ENCODE measurements at regions not wholly inside any gene's neighbourhood (a gene's known extent, or its start where the extent isn't known, plus 50 kb on each side); places are given as distances from the start of the nearest gene placed in this dataset.

DNA sequence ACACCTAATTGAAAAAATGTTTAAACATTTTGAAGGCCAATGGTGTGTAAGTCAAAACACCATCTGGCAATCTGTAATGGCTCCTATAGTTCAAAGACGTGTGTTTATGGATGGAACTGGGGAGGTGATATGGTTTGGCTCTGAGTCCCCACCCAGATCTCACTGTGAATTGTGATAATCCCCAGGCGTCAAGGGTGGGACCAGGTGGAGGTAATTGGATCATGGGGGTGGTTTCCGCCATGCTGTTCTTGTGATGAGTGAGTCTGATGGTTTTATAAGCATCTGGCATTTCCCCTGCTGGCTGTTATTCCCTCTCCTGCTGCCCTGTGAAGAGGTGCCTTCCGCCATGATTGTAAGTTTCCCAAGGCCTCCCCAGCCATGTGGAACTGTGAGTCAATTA, 52.2 kb downstream of the ADRA2C start:
- no peak overlapping the region for H3K4me3 ChIP-seq (ENCODE audit: low read depth, low read length)

DNA sequence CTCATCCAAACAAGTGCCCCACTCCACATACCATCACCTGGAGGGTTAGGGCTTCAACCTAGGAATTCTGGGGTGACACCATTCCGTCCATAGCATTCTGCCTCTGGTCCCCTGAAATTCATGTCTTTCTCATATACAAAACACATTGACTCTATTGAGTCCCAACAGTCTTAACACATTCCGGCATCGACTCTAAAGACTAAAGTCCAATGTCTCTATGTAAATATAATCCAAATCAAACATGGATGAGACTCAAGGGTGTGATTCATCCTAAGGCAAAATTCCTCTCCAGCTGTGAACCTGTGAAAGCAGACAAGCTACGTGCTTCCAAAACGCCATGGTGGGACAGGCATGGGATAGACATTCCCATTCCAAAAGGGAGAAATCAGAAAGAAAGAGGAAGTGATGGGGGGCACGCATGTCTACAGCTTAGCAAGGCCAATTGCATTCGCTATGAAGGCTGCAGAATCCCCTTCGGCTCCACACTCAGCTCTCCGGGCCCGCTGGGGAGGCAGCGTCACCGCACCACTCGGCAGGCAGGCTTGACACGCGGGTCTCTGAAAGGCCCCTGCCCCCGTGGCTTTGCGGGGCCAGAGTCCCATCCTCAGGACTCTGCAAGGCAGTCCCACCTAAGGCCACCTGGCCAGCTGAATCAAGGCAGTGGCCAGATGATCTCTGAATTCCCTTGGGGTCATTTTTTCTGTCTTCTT, 53.2 kb downstream of the ADRA2C start:
- H3K4me3 ChIP-seq (ENCODE audit: low read depth, low read length) = no peak overlapping the region

DNA sequence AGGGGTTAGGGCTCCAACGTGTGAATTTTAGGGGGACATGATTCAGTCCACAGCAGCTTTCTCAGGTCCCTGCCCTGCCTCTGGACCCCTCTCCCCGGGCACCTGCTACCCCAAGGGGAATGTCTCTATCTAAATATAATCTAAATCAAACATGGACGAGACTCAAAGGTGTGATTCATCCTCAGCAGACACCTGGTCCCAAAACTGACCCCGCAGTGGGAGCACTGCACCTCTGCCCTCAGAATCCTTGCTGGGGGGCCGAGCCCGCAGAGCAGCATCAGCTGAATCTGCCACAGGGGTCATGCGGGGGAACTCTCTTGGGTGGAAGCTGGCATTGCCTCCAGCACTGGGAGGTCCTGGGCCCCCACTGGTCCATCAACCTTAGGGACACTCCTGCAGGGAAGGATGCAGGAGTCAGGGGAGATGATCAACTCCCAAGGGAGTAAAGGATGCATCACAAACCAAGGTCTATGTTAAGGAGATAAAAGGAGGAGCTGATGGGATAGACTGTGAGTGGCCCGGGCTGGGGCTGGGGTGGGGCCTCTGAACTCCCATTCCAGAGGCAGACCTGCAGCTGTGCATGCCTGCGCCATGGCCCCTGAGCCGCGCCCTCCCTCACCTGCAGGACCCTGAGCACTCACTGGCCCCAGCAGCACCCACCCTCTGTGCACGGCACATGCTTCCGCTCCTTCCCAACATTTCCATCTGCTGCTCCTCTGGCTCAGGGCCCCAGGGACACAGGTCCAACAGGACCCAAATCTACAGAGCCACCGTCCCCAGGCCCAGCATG, 54.0 kb downstream of the ADRA2C start:
- H3K4me3 ChIP-seq (ENCODE audit: low read depth, low read length) = no peak overlapping the region

DNA sequence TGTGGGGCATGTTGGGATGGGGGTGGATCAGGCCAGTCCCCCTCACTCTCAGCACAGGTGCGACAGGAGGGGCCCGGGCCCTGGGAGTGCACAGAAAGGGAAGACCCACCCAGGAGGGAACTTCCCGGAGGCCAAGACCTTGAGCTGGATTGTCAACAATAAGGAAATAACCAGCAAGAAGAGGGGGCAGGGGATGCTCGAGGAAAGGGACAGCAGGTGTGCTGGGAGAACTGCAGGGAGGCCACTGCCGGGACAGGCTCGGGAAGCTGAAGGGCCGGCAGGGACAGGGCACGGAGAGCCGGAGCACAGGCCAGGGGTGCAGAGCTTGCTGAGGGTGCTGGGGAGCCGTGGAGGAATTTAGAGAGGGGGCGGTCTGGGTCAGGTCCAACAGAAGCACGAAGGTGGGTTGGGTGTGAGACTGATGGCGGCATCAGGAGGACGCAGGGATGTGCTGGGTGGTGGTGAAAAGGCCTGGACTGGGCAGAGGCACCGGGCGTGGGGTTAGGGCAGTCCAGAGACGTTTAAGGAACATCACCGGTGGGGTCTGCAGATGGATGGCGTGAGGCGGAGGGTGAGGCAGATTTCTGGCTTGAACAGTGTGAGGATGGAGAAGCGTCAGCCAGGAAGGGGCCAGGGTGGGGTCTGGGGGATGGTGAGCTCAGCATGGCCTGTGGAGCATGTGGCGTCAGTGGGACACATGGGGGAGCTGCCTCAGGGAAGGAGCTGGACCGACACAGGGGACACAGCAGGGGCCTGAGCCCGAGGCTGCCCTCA, 54.8 kb downstream of the ADRA2C start:
- H3K4me3 ChIP-seq (ENCODE audit: low read depth, low read length) = no peak overlapping the region

DNA sequence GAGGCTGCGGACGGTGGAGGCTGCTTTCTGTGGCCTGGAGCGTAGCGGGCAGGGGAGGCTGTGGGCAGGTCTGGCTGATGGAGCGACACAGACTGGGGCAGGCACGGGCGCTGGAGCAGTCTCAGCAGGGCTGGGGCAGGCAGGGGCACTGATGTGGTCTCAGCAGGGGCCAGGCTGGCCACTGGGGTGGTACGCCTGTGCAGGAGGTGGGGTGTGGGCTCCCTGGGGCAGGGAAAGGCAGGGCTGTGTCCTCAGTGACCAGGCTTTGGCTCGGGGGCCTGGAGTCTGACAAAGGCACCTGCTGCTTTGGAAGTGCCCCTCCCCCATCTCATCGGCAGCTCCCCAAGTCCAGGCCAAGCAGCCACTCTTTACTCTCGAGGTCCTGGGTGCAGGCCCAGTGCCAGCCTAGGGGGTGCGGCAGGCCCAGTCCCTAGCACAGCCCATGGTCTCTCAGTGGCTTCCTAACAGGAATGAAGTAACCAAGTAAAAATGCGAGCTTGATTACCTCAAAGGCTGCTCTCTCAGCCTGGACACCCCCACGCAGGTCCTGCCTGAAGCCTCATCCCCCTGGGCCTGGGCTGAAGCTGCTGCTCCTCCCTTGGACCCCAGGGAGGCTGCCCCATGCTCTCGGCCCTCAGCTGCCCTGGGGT, 55.5 kb downstream of the ADRA2C start:
- no peak overlapping the region for H3K4me3 ChIP-seq (ENCODE audit: low read depth, low read length)

DNA sequence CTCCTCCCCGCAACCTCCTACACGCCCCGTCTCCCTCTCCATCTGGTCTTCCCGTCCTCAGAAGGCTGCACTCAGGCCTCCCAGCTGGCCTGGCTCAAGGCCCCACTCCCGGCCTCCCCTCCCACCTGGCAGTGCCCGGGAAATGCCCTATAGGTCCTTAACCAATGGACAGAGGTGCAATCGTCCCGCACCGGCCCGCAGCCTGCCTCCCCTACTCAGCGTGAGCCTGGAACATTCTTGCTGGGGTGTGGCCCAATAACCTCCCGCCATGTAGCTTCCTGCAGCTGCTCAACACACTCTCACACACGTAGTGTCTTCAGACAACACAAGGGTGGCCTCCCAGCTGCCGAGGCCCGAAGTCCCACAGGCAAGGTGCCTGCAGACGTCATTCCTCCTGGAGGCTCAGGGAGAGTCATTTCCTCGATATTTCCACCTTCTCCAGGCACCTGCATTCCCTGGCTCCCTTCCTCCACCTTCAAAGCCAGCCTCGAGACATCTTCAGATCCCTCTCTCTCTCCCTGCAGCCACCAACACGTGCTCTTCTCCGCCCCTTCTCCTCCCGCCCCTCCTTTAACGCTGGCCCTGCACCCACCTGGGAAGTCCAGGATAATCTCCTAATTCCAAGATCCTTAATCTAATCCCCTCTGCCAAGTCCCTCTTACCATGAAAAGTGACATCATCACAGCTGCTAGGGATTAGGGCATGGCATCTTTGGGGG, 56.2 kb downstream of the ADRA2C start:
- no peak overlapping the region for H3K4me3 ChIP-seq (ENCODE audit: low read depth, low read length)

DNA sequence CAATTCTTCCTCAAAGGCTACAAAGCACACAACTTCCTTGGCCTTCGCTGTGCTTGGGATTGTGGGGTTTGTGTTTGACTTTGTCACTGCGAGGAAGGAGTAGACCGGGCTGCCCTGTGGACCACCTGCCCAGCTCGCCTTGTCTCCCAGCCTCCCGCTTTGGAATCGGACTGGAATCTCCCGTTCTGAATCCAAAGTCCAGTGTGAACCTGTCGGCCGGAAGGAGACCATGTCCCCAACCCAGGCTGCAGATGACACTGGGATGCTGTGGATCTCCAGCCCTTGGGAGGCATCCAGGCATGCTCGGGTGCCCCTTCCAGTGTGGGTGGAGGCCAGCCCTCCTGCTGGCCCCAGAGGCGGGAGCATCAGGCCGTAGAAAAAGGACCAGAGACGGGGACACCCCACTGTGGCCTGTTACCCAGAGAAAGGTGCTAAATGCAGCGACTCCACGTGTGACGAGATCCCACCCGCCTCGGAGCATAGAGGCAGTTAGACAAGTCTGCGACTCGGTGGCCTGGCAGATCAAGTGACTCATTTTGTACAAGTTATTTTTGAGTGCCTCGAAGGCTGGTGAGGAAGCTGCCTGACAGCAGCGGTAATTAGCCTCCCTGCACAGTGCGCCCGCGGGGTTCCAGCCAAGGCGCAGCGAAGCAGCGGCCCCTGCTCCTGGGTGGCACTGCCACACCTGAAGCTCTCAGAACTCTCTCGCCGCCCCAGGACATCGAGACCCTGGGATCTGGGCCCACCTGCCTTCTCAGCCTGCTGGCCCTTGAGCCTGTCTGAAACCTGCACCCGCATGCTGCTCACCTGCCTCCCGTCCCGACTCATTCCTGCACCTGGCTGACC, 57.5 kb downstream of the ADRA2C start:
- H3K4me3 ChIP-seq (ENCODE audit: low read depth, low read length) = no peak overlapping the region

DNA sequence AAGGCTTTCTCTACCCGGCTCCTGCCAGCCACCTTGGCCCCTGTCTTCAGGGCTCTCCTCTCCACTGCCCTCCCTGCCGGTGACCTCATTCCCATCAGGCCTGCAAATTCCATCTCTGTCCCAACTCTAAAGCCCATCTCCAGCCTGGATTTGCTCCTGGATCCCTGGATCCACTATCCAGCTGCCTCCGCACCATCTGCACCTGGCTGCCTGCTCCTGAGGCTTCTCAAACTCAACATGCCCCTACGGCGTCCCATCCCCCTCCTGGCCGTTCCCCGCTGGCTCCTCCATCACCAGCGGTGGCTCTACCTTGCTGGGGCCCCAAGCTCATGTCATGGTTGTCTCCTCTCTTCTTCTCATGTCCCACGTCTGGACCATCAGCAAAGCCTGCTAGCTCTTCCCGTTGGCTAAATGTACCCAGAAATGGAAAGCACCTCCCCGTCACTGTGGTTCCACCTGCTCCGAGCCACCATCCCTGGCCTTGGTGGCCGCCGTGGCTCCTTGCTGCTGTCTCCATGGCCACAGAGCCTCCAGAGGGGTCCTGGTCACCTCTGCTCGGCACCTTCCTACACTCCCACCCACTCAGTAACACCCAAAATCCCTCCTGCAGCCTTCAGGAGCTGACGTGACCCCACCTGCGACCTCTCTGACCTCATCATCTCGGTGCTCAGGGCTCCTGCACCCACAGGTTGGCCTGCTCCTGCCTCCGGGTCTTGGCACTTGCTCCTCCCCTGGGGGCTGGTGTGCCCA, 58.5 kb downstream of the ADRA2C start:
- H3K4me3 ChIP-seq (ENCODE audit: low read depth, low read length) = no peak overlapping the region

DNA sequence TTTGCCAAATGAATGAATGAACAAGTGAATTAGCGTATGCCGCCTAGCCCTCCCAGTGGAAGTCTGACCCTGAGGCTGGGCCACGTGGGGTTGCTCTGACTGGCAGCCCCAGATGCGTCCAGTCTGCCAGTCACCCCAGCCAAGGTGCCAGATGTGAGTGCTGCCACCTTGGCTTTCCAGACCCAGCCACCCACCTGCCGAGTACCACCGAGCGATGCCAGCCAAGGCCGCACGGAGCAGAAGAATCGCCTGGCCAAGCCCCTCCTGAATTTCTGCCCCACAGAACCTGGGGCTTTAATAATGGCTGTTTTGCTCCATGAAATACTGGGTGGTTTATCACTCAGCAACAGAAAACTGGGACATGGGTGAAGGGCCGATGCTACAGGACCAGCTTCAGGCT, 59.3 kb downstream of the ADRA2C start:
- H3K4me3 ChIP-seq (ENCODE audit: low read depth, low read length) = no peak overlapping the region

DNA sequence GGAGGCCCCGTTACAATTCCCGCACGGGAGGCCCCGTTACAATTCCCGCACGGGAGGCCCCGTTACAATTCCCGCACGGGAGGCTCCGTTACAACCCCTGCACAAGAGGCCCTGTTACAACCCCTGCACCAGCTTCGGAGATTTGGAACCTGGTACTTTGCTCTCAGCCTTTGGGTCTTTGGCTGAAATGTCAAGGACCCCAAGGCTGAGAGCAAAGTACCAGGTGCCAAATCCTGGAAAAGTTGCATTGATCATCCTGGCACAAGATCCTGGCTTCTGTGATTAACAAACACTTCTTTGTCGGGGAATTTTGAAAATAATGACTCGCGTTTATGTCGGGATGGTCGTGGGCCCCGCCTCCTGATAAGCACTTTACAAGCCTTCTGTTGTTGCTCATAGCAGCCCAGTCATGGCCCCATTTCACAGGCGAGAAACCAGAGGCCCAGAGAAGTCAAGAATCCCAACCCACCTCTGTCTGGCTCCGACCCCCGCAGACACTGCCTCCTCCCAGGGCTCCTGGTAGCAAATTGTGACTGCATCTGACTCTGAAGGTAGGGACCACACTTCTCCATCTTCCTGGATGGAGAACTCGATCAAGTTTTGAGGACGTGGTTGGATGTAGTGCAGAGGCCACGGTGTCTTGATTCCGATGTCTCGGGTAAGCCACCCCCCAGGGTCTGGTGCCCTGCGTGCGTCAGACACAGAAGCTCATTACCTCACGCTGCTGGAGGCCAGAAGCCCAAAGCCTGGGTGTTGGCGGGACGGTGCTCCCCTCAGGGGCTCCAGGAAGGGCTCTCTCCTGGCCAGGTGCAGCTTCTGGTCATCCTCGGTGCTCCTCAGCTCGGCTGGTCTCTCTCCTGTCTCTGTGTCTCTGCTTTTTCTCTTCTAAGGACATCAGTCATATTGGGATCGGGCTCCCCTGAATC, 60.3 kb downstream of the ADRA2C start:
- H3K4me3 ChIP-seq (ENCODE audit: low read depth, low read length) = no peak overlapping the region

DNA sequence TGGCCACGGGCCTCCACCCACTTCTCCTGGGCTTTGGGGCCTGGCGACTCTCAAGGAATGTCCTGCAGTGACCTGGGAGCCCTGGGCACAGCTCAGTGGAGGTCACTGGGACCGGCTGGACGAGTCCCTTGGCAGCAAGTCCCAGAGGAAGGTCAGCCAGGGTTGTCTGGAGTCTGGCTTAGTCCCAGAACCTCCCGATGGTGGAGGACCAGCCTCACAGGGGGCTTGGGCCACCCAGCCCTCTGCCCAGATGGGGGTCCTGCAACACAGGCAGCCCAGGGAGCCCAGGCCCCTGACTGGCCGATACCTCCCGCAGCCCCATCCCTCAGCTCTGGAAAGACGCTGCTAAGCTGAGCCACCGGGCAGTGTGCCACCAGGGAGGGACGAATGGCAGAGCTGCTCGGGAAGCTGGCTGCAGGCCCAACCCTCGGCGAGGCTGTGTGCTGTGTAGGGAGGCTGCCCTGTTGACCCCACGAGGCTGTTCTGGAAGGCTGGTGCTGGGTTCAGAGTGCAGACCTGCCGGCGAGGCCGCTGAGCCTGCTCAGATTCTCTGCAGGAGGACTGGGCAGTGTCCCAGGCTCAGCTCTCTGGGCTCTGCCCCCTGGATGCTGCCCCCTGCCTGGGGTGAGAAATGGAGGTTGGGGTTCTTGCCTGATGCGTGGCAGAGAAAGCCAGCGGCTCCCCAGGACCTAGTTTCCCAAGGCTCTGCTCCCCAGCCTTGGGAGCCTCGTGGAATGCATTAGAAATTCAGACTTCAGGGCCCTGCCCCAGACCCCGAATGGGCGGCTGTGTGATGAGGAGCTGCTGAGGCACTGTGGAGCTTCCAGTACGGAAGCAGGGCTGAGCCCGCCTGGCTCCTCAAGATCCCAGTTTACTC, 61.7 kb downstream of the ADRA2C start:
- no peak overlapping the region for H3K4me3 ChIP-seq (ENCODE audit: low read depth, low read length)

DNA sequence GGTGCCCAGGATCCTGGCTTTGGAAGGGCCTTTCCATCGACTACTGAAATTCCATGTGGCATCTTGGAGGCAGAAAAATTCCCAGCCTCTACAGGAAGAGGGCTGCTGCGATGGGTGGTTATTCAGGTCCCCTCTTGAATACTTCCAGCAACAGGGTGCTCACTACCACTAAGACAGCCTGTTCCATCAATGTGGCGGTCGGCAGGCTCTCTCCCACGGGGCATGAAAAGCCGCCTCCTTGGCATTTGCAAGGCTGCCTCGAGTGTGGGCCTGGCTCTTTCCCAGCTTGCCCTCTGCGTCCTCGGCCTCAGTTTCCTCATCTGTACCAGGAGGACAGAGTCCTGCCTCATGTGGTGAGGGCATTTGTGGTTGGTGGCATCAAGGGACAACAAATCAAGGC, 62.4 kb downstream of the ADRA2C start:
- no peak overlapping the region for H3K4me3 ChIP-seq (ENCODE audit: low read depth, low read length)

DNA sequence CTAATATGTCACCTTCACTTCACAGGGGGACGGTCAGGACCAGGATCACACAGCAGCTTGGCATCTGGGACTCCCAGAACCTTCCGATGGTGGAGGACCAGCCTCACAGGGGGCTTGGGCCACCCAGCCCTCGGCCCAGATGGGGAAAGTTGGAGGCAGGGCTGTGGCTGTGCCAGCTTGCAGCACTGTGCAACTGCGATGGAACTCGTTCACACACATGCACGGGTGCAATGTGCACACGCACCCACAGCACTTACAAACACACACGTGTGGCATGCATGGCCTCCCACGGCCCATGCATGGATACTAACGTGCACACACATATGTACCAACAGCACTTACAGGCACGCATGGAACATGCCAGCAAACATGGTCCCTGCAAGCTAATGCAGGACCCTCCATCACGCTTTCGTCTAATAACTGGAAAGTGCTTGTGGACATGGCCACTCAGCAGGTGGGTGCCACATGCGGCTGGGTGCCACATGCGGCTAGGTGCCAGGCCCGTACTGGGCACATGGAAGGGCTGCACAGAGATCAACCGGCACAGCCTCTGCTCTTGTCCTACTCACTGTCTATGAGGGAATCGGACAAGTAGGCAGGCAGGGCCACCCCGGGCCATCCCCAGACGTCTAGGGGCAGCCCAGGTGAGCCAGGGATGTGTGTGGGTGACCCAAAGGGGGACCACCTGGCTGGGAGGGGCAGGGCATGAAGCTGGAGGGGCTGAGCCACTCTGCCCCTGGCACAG, 63.2 kb downstream of the ADRA2C start:
- no peak overlapping the region for H3K4me3 ChIP-seq (ENCODE audit: low read depth, low read length)

DNA sequence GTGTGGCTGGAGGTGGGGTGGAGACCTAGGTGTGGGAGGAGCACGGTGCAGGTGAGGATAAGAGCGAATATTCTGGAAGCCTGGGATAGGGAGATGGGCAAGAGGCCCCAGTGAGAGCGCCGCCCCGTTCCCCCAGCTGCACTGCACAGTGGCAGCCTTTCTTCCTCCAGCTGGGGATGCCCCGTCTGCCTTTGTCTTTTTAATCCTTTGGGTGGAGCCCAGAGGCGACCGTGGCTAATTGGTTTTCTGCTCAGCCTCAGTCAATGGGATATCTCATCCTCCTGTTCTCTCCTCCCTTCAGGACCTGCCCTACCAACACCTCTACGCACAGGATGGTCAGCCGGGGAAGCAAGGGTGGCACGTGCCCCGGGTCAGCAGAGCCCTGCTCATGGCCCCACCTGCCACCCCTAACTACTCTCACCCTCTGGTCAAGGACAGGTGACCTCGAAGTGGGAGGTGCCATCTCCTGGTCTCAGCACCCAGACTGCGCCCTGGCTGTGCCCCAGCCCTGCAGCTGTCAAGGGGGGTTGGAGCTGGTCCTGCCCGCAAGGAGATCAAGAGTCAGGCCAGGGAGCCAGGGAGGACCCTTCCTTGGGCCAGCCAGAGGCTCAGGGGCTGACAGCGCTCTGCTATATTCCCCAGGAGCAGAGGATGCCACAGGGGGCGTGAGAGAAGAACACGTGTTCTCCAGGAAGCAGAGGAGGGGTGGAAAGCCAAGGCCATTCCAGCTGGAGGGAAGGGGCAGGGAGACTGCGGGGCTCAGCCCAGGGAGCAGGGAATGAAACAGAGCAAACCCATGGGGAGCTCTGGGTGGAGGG, 64.0 kb downstream of the ADRA2C start:
- H3K4me3 ChIP-seq (ENCODE audit: low read depth, low read length) = no peak overlapping the region

DNA sequence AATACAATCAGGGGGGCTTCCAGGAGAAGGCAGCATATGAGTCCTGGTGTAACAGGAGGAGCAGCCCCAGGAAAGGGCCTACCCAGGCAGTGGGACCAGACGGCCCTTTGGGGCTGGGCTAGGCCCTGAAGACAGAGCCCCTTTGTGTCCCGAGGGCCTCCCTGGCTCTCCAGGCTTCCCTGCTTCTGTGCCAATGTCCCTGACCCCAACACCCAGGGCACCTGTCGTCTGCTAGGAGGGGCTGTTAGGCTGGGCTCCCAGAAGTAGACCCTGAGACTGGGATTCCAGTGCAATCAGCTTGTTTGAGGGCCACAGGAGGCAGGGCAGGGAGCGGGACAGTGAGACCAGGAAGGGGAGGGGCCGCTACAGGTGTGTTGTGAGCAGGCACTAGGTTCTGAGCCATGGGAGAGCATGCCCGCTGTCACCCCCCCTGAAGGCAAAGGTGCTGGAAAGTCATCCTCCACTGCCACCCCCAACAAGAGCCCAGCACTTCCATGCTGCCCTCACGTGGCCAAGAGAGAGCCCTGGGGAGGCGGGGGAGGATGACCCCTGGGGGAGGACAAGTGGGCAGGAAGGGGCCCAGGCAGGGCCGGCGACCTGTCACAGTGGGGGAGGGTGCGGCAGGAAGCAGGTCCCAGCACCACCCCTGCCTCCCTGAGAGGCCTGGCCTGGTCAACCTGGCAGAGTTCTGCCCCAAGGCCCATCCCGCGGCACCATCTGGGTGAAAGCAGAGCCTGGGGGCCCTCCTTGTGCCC, 64.8 kb downstream of the ADRA2C start:
- no peak overlapping the region for H3K4me3 ChIP-seq (ENCODE audit: low read depth, low read length)

Measured in iPS-11a (cell line).